K562 (cell line): ENCODE measurements at regions not wholly inside any gene's neighbourhood (a gene's known extent, or its start where the extent isn't known, plus 50 kb on each side); places are given as distances from the start of the nearest gene placed in this dataset.

Experiments used
- ATAC-seq: fragments of 200-7000 bp; cut with Tn5 transposase; 3 replicates; pipeline ENCODE4 v1.9.1; 2020; ENCODE audit warnings: moderate library complexity
- BruUV-seq: library from RNA; stranded (reverse); fragments of 400-500 nt; replicated peaks from 2 replicates; lab custom pipeline; 2021; lab: Mats Ljungman, UMichigan
- CTCF ChIA-PET: fragments of 300-600 bp; formaldehyde crosslinking; extraction: SDS; loops from one replicate; lab custom pipeline; 2021; ENCODE audit warnings: low intra/inter-chr PET ratio; lab: Yijun Ruan, JAX
- POLR2A ChIA-PET: fragments of 300-600, 350-650 bp; sonication (Branson Sonifier 250); formaldehyde crosslinking; extraction: SDS; loops from one replicate; lab custom pipeline; 2021; ENCODE audit warnings: antibody characterized with exemption, inconsistent platforms; lab: Yijun Ruan, JAX
- DNase-seq, 4 experiments: peaks; one replicate each; pipeline versions ENCODE4 v3.0.0 to v3.0.0-alpha.2; 2011 to 2018; ENCODE audit warnings: low spot score in 3 of 4, mixed read lengths in 3 of 4; ENCODE audit errors: extremely low read depth in 1 of 4
- FAIRE-seq: peaks from 2 replicates; lab custom pipeline; 2011; peaks lifted over from hg19 to GRCh38; lab: Jason Lieb, UNC
- H2AFZ ChIP-seq: 2 replicates; pipeline ENCODE4 v1.6.0; 2011; ENCODE audit warnings: low read depth, low read length, control low read depth, inconsistent platforms
- H3K27ac ChIP-seq: fragments of 200-600 bp; 3 replicates; pipeline ENCODE4 v1.8.0; 2011; ENCODE audit warnings: low read depth, mild to moderate bottlenecking, control low read depth, inconsistent platforms, low read length, moderate library complexity, mixed read lengths; ENCODE audit errors: extremely low read depth
- H3K27me3 ChIP-seq, 2 experiments: fragments of 300-600 bp in 1 of 2; 2 replicates in 1 of 2; 3 replicates in 1 of 2; pipeline versions ENCODE4 v1.6.0 to v1.8.0; 2011; ENCODE audit warnings: inconsistent platforms in 2 of 2, low read length in 2 of 2, mild to moderate bottlenecking in 1 of 2, mixed read lengths in 1 of 2, moderate library complexity in 1 of 2; ENCODE audit not compliant: control insufficient read depth in 2 of 2, insufficient read depth in 2 of 2
- H3K36me3 ChIP-seq: fragments of 300-600 bp; 3 replicates; pipeline ENCODE4 v1.8.0; 2011; ENCODE audit warnings: mild to moderate bottlenecking, low read length, inconsistent platforms; ENCODE audit not compliant: control insufficient read depth, insufficient read depth
- H3K4me1 ChIP-seq, 2 experiments: fragments of 200-600 bp in 1 of 2; replicated peaks in 1 of 2; 2 replicates in 1 of 2; 3 replicates in 1 of 2; pipeline versions ENCODE4 v1.5.1 to v1.8.0; 2011; ENCODE audit warnings: inconsistent platforms in 2 of 2, low read length in 2 of 2, mild to moderate bottlenecking in 1 of 2, mixed read lengths in 1 of 2, moderate library complexity in 1 of 2; ENCODE audit not compliant: control insufficient read depth in 2 of 2, insufficient read depth in 2 of 2
- H3K4me2 ChIP-seq: 2 replicates; pipeline ENCODE4 v1.6.1; 2011; ENCODE audit warnings: low read length, control low read depth, inconsistent platforms, mixed read lengths; ENCODE audit not compliant: insufficient read depth
- H3K4me3 ChIP-seq: fragments of 200-600 bp; sonication (generic), shearing (Covaris generic); 2 replicates; pipeline ENCODE4 v1.5.1; 2016; ENCODE audit warnings: control low read depth, inconsistent platforms
- H3K79me2 ChIP-seq: fragments of 200-600 bp; 3 replicates; pipeline ENCODE4 v1.8.0; 2011; ENCODE audit warnings: low read length, inconsistent platforms; ENCODE audit not compliant: control insufficient read depth, insufficient read depth
- H3K9ac ChIP-seq, 2 experiments: 2 replicates each; pipeline versions ENCODE4 v1.6.0 to v1.6.1; 2011; ENCODE audit warnings: low read depth in 2 of 2, low read length in 2 of 2, control low read depth in 1 of 2, inconsistent platforms in 1 of 2, mild to moderate bottlenecking in 1 of 2, mixed read lengths in 1 of 2; ENCODE audit not compliant: insufficient read depth in 1 of 2
- H3K9me1 ChIP-seq: one replicate; pipeline ENCODE4 v1.6.0; 2011; ENCODE audit warnings: inconsistent platforms, mild to moderate bottlenecking, low read length, moderate library complexity; ENCODE audit not compliant: control insufficient read depth, insufficient read depth
- H3K9me3 ChIP-seq: replicated peaks from 2 replicates; pipeline ENCODE4 v1.5.1; 2011; ENCODE audit warnings: low read depth, low read length, inconsistent platforms; ENCODE audit not compliant: control insufficient read depth, insufficient read depth
- H4K20me1 ChIP-seq: replicated peaks from 2 replicates; pipeline ENCODE4 v1.6.1; 2011; ENCODE audit warnings: low read length, inconsistent platforms, mixed read lengths; ENCODE audit not compliant: control insufficient read depth, insufficient read depth
- CBFA2T3 ChIP-seq: fragments of 450-650 bp; IDR thresholded peaks from 2 replicates; pipeline ENCODE4 v1.6.1; 2017
- CCAR2 ChIP-seq: fragments of 200-400 bp; formaldehyde crosslinking; IDR thresholded peaks from 2 replicates; pipeline ENCODE4 v1.6.1; 2017; ENCODE audit warnings: mild to moderate bottlenecking, low read depth, low read length
- E2F3 ChIP-seq: fragments of 250-450 bp; sonication (Bioruptor Pico); IDR thresholded peaks from 2 replicates; pipeline ENCODE4 v1.4.0; 2020; ENCODE audit warnings: mild to moderate bottlenecking
- ELK3 ChIP-seq: fragments of 450-650 bp; formaldehyde crosslinking; IDR thresholded peaks from 2 replicates; pipeline ENCODE4 v1.4.0; 2020; ENCODE audit warnings: mild to moderate bottlenecking
- ESRRA ChIP-seq: fragments of 450-650 bp; IDR thresholded peaks from 2 replicates; pipeline ENCODE4 v1.6.1; 2014; ENCODE audit warnings: low read depth, mild to moderate bottlenecking, moderate library complexity, borderline replicate concordance
- ETV1 ChIP-seq: fragments of 450-650 bp; conservative IDR thresholded peaks from 2 replicates; pipeline ENCODE4 v1.6.1; 2016; ENCODE audit warnings: missing genetic modification characterization, control low read depth, low read depth, missing compliant biosample characterization
- GATAD2B ChIP-seq: fragments of 450-650 bp; IDR thresholded peaks from 2 replicates; pipeline ENCODE4 v1.6.1; 2017; ENCODE audit warnings: mild to moderate bottlenecking, borderline replicate concordance
- NFRKB ChIP-seq: fragments of 450-650 bp; IDR thresholded peaks from 2 replicates; pipeline ENCODE4 v1.6.1; 2016; ENCODE audit warnings: low read depth
- PTBP1 ChIP-seq: fragments of 200-400 bp; formaldehyde crosslinking; IDR thresholded peaks from 2 replicates; pipeline ENCODE4 v1.6.1; 2017; ENCODE audit warnings: low read depth, low read length
- PTTG1 ChIP-seq: fragments of 450-650 bp; IDR thresholded peaks from 2 replicates; pipeline ENCODE4 v1.6.1; 2016; ENCODE audit warnings: low read depth, mild to moderate bottlenecking, missing genetic modification characterization, missing compliant biosample characterization
- SMARCA5 ChIP-seq: fragments of 450-650 bp; IDR thresholded peaks from 2 replicates; pipeline ENCODE4 v1.6.1; 2016
- TBP ChIP-seq: optimal IDR thresholded peaks from 2 replicates; pipeline ENCODE3; 2011; ENCODE audit warnings: low read depth, low read length, improper control_type of control experiment
- ZNF121 ChIP-seq: sonication (generic); formaldehyde crosslinking; conservative IDR thresholded peaks from 2 replicates; pipeline ENCODE4 v1.8.0; 2022; ENCODE audit warnings: missing genetic modification reagents
- ZNF311 ChIP-seq: fragments of 250-450 bp; sonication (Bioruptor Pico); IDR thresholded peaks from 2 replicates; pipeline ENCODE4 v1.4.0; 2020; ENCODE audit warnings: mild to moderate bottlenecking, moderate library complexity
- WGBS: fragments of 100-300 bp; shearing (Covaris generic); methylation state at CpG from one replicate; pipeline ENCODE4 v1.1.6; 2016; ENCODE audit warnings: low coverage, mixed read lengths; ENCODE audit not compliant: insufficient coverage; ENCODE audit errors: missing lambda C conversion rate; 5-methylcytosine and 5-hydroxymethylcytosine counted together
- in situ Hi-C: fragments of 300-500 bp; cut with MboI; formaldehyde crosslinking; loops from 4 replicates; pipeline ENCODE4 v1.15.0; 2018; ENCODE audit warnings: inconsistent platforms, mixed read lengths
- intact Hi-C: fragments of 100-400 bp; cut with micrococcal nuclease; formaldehyde crosslinking; loops from 2 replicates; pipeline ENCODE4 v1.14.2; 2022
- TF ChIP-seq, protein P1 (sequence below): fragments of 250-450 bp; sonication (Bioruptor Pico); IDR thresholded peaks from 2 replicates; pipeline ENCODE4 v1.5.1; 2021; ENCODE audit warnings: mild to moderate bottlenecking

DNA sequence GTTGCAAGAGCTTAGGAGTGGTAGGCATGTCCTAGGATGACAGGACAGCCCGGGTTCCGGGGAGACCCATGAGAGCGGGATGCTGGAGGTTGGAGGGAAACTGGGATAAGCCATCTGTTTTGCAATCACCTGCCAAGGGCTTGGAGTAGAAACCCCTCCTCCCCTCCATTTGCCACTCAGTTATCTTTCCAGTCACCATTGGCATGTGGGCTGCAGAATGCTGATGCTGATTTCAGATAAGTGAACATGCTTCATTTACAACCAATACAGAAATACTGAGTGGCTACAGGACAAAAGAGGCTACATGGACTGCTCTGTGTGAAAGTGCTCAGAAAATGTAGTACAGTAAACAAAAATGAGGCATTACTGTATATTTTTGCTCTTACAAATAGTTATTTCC, 93.4 kb upstream of the KIF2A start:
- H3K9me3 ChIP-seq: no peaks in the 10 kb centered on the region
- no TSS peak for BruUV-seq
- no peak for FAIRE-seq
- H3K4me3 ChIP-seq: no peak overlapping the region
- ChIA-PET CTCF (no interaction called here), POLR2A (no interaction called here)
- H3K9me1 ChIP-seq: no peaks in the 10 kb centered on the region
- no peaks in the 10 kb centered on the region for H3K4me1 ChIP-seq
- WGBS: 0% methylated on average over 3 of the region's 3 CpGs
- H3K4me2 ChIP-seq: no peak overlapping the region
- in situ Hi-C loops: no loop called here
- no peaks in the 10 kb centered on the region for H3K36me3 ChIP-seq
- no peak for TF ChIP-seq PTBP1
- TF ChIP-seq CBFA2T3: peak; percentile 4; the same call in 1 of the 2 replicates
- no peak for ATAC-seq
- H3K27ac ChIP-seq: no peak overlapping the region
- H3K79me2 ChIP-seq: no peaks in the 10 kb centered on the region
- intact Hi-C loops: loop anchor here (10.0 kb wide), 1 partner anchor 562 kb away; no protein-coding TSS in a partner anchor
- H2AFZ ChIP-seq: no peak overlapping the region
- peaks cover 16 to 21% of the 10 kb centered on the region in 2 experiments for H3K27me3 ChIP-seq
- no peak for DNase-seq
- no peak overlapping the region for H3K9ac ChIP-seq
- H4K20me1 ChIP-seq: no peaks in the 10 kb centered on the region

- ChIA-PET POLR2A (no interaction called here), CTCF (no interaction called here)
- intact Hi-C loops: loop anchor here (10.0 kb wide), 1 partner anchor 560 kb away; no protein-coding TSS in a partner anchor
- Histone ChIP-seq H3K9me3 (no peaks in the 10 kb centered on the region), H3K4me2 (no peak overlapping the region), H3K79me2 (no peaks in the 10 kb centered on the region), H3K9me1 (no peaks in the 10 kb centered on the region), H3K36me3 (no peaks in the 10 kb centered on the region), H3K27ac (no peak overlapping the region), H2AFZ (no peak overlapping the region), H3K9ac (no peak overlapping the region), H3K4me3 (no peak overlapping the region), H4K20me1 (no peaks in the 10 kb centered on the region), H3K27me3 (peaks cover 14 to 17% of the 10 kb centered on the region in 2 experiments; a peak in 4 of 5 replicates), H3K4me1 (no peaks in the 10 kb centered on the region)
- DNase-seq (no peak), FAIRE-seq (no peak), ATAC-seq (no peak)
- in situ Hi-C loops: no loop called here
- 5% methylated on average over 2 of the region's 2 CpGs for WGBS
- TF ChIP-seq ETV1 (tag) (no peak), ELK3 (CRISPR knock-in tag) (no peak), CCAR2 (no peak), GATAD2B (no peak), ZNF311 (no peak), E2F3 (CRISPR knock-in tag) (no peak), ZNF121 (no peak), ESRRA (no peak), PTTG1 (tag) (no peak), SMARCA5 (no peak), TBP (no peak), NFRKB (no peak)
- TF ChIP-seq, protein P1, sequence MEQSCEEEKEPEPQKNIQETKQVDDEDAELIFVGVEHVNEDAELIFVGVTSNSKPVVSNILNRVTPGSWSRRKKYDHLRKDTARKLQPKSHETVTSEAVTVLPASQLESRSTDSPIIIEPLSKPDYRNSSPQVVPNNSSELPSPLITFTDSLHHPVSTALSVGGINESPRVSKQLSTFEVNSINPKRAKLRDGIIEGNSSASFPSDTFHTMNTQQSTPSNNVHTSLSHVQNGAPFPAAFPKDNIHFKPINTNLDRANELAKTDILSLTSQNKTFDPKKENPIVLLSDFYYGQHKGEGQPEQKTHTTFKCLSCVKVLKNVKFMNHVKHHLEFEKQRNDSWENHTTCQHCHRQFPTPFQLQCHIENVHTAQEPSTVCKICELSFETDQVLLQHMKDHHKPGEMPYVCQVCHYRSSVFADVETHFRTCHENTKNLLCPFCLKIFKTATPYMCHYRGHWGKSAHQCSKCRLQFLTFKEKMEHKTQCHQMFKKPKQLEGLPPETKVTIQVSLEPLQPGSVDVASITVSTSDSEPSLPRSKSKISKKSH (CRISPR knock-in tag): no peak
- BruUV-seq: no TSS peak
These were observed 91.3 kb upstream of the KIF2A start for GRCh38 chr5:62214701-62215100.
